Gastrocnemius medialis (tissue), 4 donors: ENCODE measurements at regions not wholly inside any gene's neighbourhood (a gene's known extent, or its start where the extent isn't known, plus 50 kb on each side); places are given as distances from the start of the nearest gene placed in this dataset.

Experiments used
- ATAC-seq, 2 donors: fragments of 150-250 bp; one replicate each; pipeline ENCODE4 v1.9.1; 2016
- DNase-seq, 2 donors: peaks; one replicate each; pipeline ENCODE4 v3.0.0-alpha.2; 2019
- H3K27ac ChIP-seq, 4 donors: fragments of 200-600 bp; sonication (generic); 1 replicate in 1 of 4; 2 replicates in 3 of 4; pipeline ENCODE4 v1.5.1; 2016 to 2018; ENCODE audit warnings: mild to moderate bottlenecking in 2 of 4, moderate library complexity in 1 of 4
- H3K27me3 ChIP-seq, 3 donors: fragments of 200-600 bp; sonication (generic) in 2 of 3; 1 replicate in 1 of 3; 2 replicates in 2 of 3; pipeline versions ENCODE4 v1.5.1 to v1.6.0; 2016 to 2019; ENCODE audit warnings: mild to moderate bottlenecking in 1 of 3, moderate library complexity in 1 of 3
- H3K36me3 ChIP-seq, 2 donors: fragments of 200-600 bp; sonication (generic) in 1 of 2; one replicate each; pipeline ENCODE4 v1.5.1; 2017 to 2018
- H3K4me1 ChIP-seq, 2 donors: fragments of 200-600 bp; sonication (generic) in 1 of 2; one replicate each; pipeline ENCODE4 v1.5.1; 2016 to 2017; ENCODE audit warnings: mild to moderate bottlenecking in 2 of 2
- H3K4me3 ChIP-seq, 4 donors: fragments of 200-600 bp; sonication (generic) in 3 of 4; 1 replicate in 1 of 4; 2 replicates in 3 of 4; pipeline ENCODE4 v1.5.1; 2016 to 2019; ENCODE audit warnings: mild to moderate bottlenecking in 2 of 4
- H3K9me3 ChIP-seq, 3 donors: fragments of 200-600 bp; sonication (generic) in 2 of 3; 1 replicate in 1 of 3; 2 replicates in 2 of 3; pipeline ENCODE4 v1.5.1; 2016 to 2019
- CTCF ChIP-seq, 5 experiments: fragments of 450-650 bp in 3 of 5; fragments of 200-600 bp in 2 of 5; sonication (generic) in 2 of 5; IDR thresholded peaks in 4 of 5; conservative IDR thresholded peaks in 1 of 5; 1 replicate in 4 of 5; 2 replicates in 1 of 5; pipeline ENCODE4 v1.5.1; 2016 to 2019; ENCODE audit warnings: antibody characterized with exemption in 5 of 5, mild to moderate bottlenecking in 3 of 5, moderate library complexity in 3 of 5
- POLR2A ChIP-seq, 2 donors: fragments of 450-650 bp; IDR thresholded peaks; one replicate each; pipeline ENCODE4 v1.6.1; 2017; ENCODE audit warnings: antibody characterized with exemption in 2 of 2, mild to moderate bottlenecking in 2 of 2, moderate library complexity in 2 of 2
- in situ Hi-C, 4 donors: fragments of 200-750 bp; cut with MboI; loops; one replicate each; pipeline versions ENCODE4 v1.15.0 to v1.8.0; 2017; ENCODE audit warnings: low sequenced_read_pairs in 4 of 4
- intact Hi-C: fragments of 100-400 bp; cut with DNase I; formaldehyde crosslinking; loops from one replicate; pipeline ENCODE4 v1.15.1; 2023; ENCODE audit warnings: low total_unique reads

DNA sequence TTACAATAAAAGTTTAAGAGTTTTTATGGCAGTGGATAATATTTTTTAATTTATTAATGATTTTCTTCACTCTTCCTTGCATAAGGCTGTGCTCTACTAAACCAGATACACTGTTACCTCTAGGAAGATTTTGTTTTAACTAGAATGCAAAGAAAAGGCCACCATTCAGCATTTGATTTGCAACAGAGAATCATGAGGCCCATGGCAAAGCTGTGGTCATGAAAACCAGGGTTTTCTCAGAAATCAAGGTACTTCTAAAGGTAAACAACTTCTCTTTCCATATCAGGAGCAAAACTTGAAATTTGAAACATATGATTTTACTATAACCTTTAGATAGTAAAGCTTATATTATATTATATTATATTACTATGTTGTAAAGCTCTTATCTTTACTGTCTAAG lies 94.4 kb downstream of the FAM76B start:
- H3K27ac ChIP-seq = no peak overlapping the region
- no peak for TF ChIP-seq POLR2A (IDR thresholded peaks at IDR 0.05)
- TF ChIP-seq CTCF (IDR thresholded peaks at IDR 0.05 in 4 of 5, conservative IDR thresholded peaks at IDR 0.05 in 1 of 5) = no peak
- DNase-seq (no peak), ATAC-seq (no peak)
- intact Hi-C loops = no loop called here
- H3K4me1 ChIP-seq = no peaks in the 10 kb centered on the region
- H3K4me3 ChIP-seq = no peak overlapping the region
- in situ Hi-C loops = no loop called here
- H3K27me3 ChIP-seq = no peaks in the 10 kb centered on the region
- no peaks in the 10 kb centered on the region for H3K9me3 ChIP-seq
- H3K36me3 ChIP-seq = no peaks in the 10 kb centered on the region

DNA sequence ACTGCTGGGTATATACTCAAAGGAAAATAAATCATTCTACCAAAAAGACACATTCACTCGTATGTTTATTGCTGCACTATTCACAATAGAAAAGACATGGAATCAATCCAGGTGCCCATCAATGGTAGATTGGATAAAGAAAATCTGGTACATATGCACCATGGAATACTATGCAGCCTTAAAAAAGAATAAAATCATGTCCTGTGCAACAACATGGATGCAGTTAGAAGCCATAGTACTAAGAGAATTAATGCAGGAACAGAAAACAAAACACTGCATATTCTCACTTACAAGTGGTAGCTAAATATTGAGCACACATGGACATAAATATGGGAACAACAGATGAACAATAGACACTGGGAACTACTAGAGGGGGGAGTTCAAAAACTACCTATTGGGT lies 96.3 kb downstream of the FAM76B start:
- TF ChIP-seq POLR2A (IDR thresholded peaks at IDR 0.05) (no peak), CTCF (IDR thresholded peaks at IDR 0.05 in 4 of 5, conservative IDR thresholded peaks at IDR 0.05 in 1 of 5) (no peak)
- Histone ChIP-seq H3K4me1 (peaks cover 0 to 7% of the 10 kb centered on the region in 2 donors), H3K4me3 (no peak overlapping the region), H3K27me3 (no peaks in the 10 kb centered on the region), H3K36me3 (no peaks in the 10 kb centered on the region), H3K27ac (no peak overlapping the region), H3K9me3 (no peaks in the 10 kb centered on the region)
- no peak for ATAC-seq
- in situ Hi-C loops = no loop called here
- DNase-seq = no peak
- intact Hi-C loops = no loop called here

DNA sequence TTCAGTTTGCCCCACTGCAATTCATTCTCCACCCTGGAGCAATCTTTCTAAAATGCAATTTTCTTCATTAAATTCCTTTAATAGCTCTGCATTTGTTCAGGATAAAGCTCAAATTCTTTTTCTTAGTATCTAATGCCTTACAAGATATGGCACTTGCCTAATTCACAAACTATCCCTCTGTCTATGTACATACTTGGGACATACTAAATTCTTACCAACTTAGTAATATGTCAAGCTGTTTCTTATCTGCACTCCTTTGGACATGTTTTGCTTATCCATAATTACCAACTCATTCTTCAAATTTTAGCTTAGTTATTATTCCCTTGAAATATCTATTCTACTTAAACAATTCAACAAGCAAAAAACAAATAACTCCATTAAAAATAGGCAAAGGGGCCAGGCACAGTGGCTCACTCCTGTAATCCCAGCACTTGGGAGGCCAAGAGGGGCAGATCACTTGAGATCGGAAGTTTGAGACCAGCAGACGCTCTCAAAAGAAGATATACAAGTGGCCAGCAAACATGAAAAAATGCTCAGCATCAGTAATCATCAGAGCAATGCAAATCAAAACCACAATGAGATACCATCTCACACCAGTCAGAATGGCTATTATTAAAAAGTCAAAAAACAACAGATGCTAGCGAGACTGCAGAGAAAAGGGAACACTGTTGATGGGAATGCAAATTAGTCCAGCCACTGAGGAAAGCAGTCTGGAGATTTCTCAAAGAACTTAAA lies 96.9 kb downstream of the FAM76B start:
- Histone ChIP-seq H3K4me3 (no peak overlapping the region), H3K4me1 (peaks cover 0 to 7% of the 10 kb centered on the region in 2 donors), H3K36me3 (no peaks in the 10 kb centered on the region), H3K9me3 (no peaks in the 10 kb centered on the region), H3K27me3 (no peaks in the 10 kb centered on the region), H3K27ac (no peak overlapping the region)
- intact Hi-C loops = no loop called here
- in situ Hi-C loops = no loop called here
- TF ChIP-seq POLR2A (IDR thresholded peaks at IDR 0.05) (no peak), CTCF (IDR thresholded peaks at IDR 0.05 in 4 of 5, conservative IDR thresholded peaks at IDR 0.05 in 1 of 5) (no peak)
- no peak for ATAC-seq
- DNase-seq = no peak

DNA sequence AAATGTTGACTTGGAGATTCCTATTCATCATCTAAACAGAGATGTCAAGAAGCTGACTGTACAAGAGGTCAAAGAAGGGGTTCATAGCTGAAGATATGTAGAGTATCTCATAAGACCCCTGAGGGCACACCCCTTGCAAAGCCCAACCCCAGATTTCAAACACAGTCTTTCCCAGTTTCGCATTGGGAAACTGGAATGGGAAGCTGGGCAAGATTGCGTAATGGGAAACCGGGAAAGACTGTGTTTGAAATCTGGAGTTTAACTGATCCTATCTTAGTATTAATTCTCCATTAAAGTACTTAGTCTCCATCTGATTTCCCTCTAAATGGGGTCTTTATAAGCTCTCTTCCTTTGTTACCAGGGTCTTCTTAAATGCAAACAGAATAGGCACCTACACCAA lies 99.5 kb downstream of the FAM76B start:
- ATAC-seq (no peak), DNase-seq (no peak)
- in situ Hi-C loops = no loop called here
- H3K9me3 ChIP-seq = no peaks in the 10 kb centered on the region
- no peak overlapping the region for H3K4me3 ChIP-seq
- intact Hi-C loops = no loop called here
- no peak for TF ChIP-seq POLR2A (IDR thresholded peaks at IDR 0.05)
- no peak for TF ChIP-seq CTCF (IDR thresholded peaks at IDR 0.05 in 4 of 5, conservative IDR thresholded peaks at IDR 0.05 in 1 of 5)
- no peaks in the 10 kb centered on the region for H3K27me3 ChIP-seq
- H3K36me3 ChIP-seq = no peaks in the 10 kb centered on the region
- peaks cover 0 to 7% of the 10 kb centered on the region in 2 donors for H3K4me1 ChIP-seq
- H3K27ac ChIP-seq = peak overlapping the region in 1 of 4 donors; percentile 55
